Glutamatergic neuron (in vitro differentiated cells): ENCODE measurements at regions not wholly inside any gene's neighbourhood (a gene's known extent, or its start where the extent isn't known, plus 50 kb on each side); places are given as distances from the start of the nearest gene placed in this dataset.

ENCODE experiments used
- DNase-seq: peaks from one replicate; pipeline ENCODE4 v3.0.0; 2022
- H3K27ac Mint-ChIP-seq: one replicate; pipeline ENCODE4 v1.8.0; 2020; ENCODE audit warnings: mild to moderate bottlenecking, mixed read lengths, inconsistent platforms; ENCODE audit not compliant: unreplicated experiment
- H3K27me3 Mint-ChIP-seq: one replicate; pipeline ENCODE4 v1.8.0; 2020; ENCODE audit warnings: mild to moderate bottlenecking, moderate library complexity, mixed read lengths, inconsistent platforms; ENCODE audit not compliant: unreplicated experiment
- H3K36me3 Mint-ChIP-seq: one replicate; pipeline ENCODE4 v1.8.0; 2020; ENCODE audit warnings: mild to moderate bottlenecking, mixed read lengths, inconsistent platforms; ENCODE audit not compliant: unreplicated experiment
- H3K4me1 Mint-ChIP-seq: one replicate; pipeline ENCODE4 v1.8.0; 2020; ENCODE audit warnings: mild to moderate bottlenecking, low read depth, mixed read lengths, inconsistent platforms; ENCODE audit not compliant: unreplicated experiment
- H3K4me3 Mint-ChIP-seq: one replicate; pipeline ENCODE4 v1.8.0; 2020; ENCODE audit warnings: mild to moderate bottlenecking, mixed read lengths, inconsistent platforms; ENCODE audit not compliant: unreplicated experiment
- H3K9me3 Mint-ChIP-seq: one replicate; pipeline ENCODE4 v1.8.0; 2020; ENCODE audit warnings: mild to moderate bottlenecking, moderate library complexity, mixed read lengths, inconsistent platforms; ENCODE audit not compliant: unreplicated experiment
- CTCF ChIP-seq: fragments of 200-600 bp; sonication (generic); IDR thresholded peaks from one replicate; pipeline ENCODE4 v1.5.0; 2021; ENCODE audit not compliant: partially characterized antibody, unreplicated experiment

GRCh38 chr6:147742440-147742839 lies 233.9 kb downstream of the SAMD5 start:
- no peak for DNase-seq
- Mint-ChIP-seq H3K4me1 (peaks cover 12% of the 10 kb centered on the region), H3K4me3 (no peak overlapping the region), H3K27me3 (peaks cover 2% of the 10 kb centered on the region), H3K27ac (no peak overlapping the region), H3K36me3 (no peaks in the 10 kb centered on the region), H3K9me3 (peaks cover 2% of the 10 kb centered on the region)
- no peak for TF ChIP-seq CTCF

- H3K4me3 Mint-ChIP-seq = no peak overlapping the region
- TF ChIP-seq CTCF = no peak
- DNase-seq = no peak
- H3K27ac Mint-ChIP-seq = no peak overlapping the region
- H3K4me1 Mint-ChIP-seq = peaks cover 2% of the 10 kb centered on the region
- no peaks in the 10 kb centered on the region for H3K36me3 Mint-ChIP-seq
- peaks cover 2% of the 10 kb centered on the region for H3K27me3 Mint-ChIP-seq
- H3K9me3 Mint-ChIP-seq = no peaks in the 10 kb centered on the region
These were observed 235.5 kb downstream of the SAMD5 start for GRCh38 chr6:147744012-147744411.

- H3K4me3 Mint-ChIP-seq = no peak overlapping the region
- H3K27me3 Mint-ChIP-seq = no peaks in the 10 kb centered on the region
- H3K9me3 Mint-ChIP-seq = no peaks in the 10 kb centered on the region
- H3K4me1 Mint-ChIP-seq = no peaks in the 10 kb centered on the region
- DNase-seq = no peak
- H3K27ac Mint-ChIP-seq = no peak overlapping the region
- TF ChIP-seq CTCF = no peak
- no peaks in the 10 kb centered on the region for H3K36me3 Mint-ChIP-seq
These were observed 240.8 kb downstream of the SAMD5 start for GRCh38 chr6:147749331-147749730.

GRCh38 chr6:147750413-147750812 lies 241.9 kb downstream of the SAMD5 start:
- H3K27ac Mint-ChIP-seq = no peak overlapping the region

GRCh38 chr6:147751232-147751631 lies 242.7 kb downstream of the SAMD5 start:
- Mint-ChIP-seq H3K27ac (no peak overlapping the region), H3K9me3 (no peaks in the 10 kb centered on the region), H3K4me3 (no peak overlapping the region), H3K36me3 (no peaks in the 10 kb centered on the region), H3K4me1 (no peaks in the 10 kb centered on the region), H3K27me3 (no peaks in the 10 kb centered on the region)
- no peak for TF ChIP-seq CTCF
- no peak for DNase-seq

More at GRCh38 chr6:147750413-147750812, 241.9 kb downstream of the SAMD5 start:
- Mint-ChIP-seq H3K4me3 (no peak overlapping the region), H3K4me1 (no peaks in the 10 kb centered on the region), H3K9me3 (no peaks in the 10 kb centered on the region), H3K27me3 (no peaks in the 10 kb centered on the region), H3K36me3 (no peaks in the 10 kb centered on the region)
- no peak for DNase-seq
- no peak for TF ChIP-seq CTCF
